ENCODE measurements at regions not wholly inside any gene's neighbourhood (a gene's known extent, or its start where the extent isn't known, plus 50 kb on each side); places are given as distances from the start of the nearest gene placed in this dataset.

GRCh38 chr2:176653479-176654443 is 384.5 kb downstream of the MTX2 start:
- no peak for DNase-seq

- DNase-seq: no peak
These were observed 387.0 kb downstream of the MTX2 start for GRCh38 chr2:176656038-176656775.

- no peak for DNase-seq
These were observed 387.5 kb downstream of the MTX2 start for GRCh38 chr2:176656776-176657140.

- DNase-seq: no peak
These were observed 388.2 kb downstream of the MTX2 start for GRCh38 chr2:176657393-176657792.

- DNase-seq: no peak
These were observed 389.5 kb downstream of the MTX2 start for GRCh38 chr2:176658708-176659107.

- DNase-seq: no peak
These were observed 393.5 kb downstream of the MTX2 start for GRCh38 chr2:176662753-176663152.

- no peak for DNase-seq
These were observed 395.2 kb downstream of the MTX2 start for GRCh38 chr2:176664478-176664877.

GRCh38 chr2:176665086-176665485 is 395.8 kb downstream of the MTX2 start:
- DNase-seq: no peak

GRCh38 chr2:176668912-176669311 is 399.7 kb downstream of the MTX2 start:
- DNase-seq: no peak

GRCh38 chr2:176669398-176670174 is 400.3 kb downstream of the MTX2 start:
- DNase-seq: no peak

- DNase-seq: no peak
These were observed 406.2 kb downstream of the MTX2 start for GRCh38 chr2:176675271-176675949.

- no peak for DNase-seq
These were observed 408.6 kb downstream of the MTX2 start for GRCh38 chr2:176677746-176678265.

GRCh38 chr2:176678571-176678970 is 409.3 kb downstream of the MTX2 start:
- DNase-seq: no peak

GRCh38 chr2:176679061-176679669 is 409.9 kb downstream of the MTX2 start:
- DNase-seq: no peak

GRCh38 chr2:176680916-176681516 is 411.8 kb downstream of the MTX2 start:
- no peak for DNase-seq

GRCh38 chr2:176681584-176682115 is 412.4 kb downstream of the MTX2 start:
- DNase-seq: no peak

- DNase-seq: no peak
These were observed 413.0 kb downstream of the MTX2 start for GRCh38 chr2:176682278-176682677.

- DNase-seq: no peak
These were observed 414.4 kb downstream of the MTX2 start for GRCh38 chr2:176683618-176684111.

GRCh38 chr2:176685908-176686307 is 416.7 kb downstream of the MTX2 start:
- no peak for DNase-seq

- no peak for DNase-seq
These were observed 417.1 kb downstream of the MTX2 start for GRCh38 chr2:176686328-176686727.

GRCh38 chr2:176687342-176687741 is 418.1 kb downstream of the MTX2 start:
- no peak for DNase-seq

Data from activated CD8-positive, alpha-beta memory T cell treated with anti-CD3 and anti-CD28 coated beads for 24 hours (primary cell).